HL-60 (cell line): ENCODE measurements at regions not wholly inside any gene's neighbourhood (a gene's known extent, or its start where the extent isn't known, plus 50 kb on each side); places are given as distances from the start of the nearest gene placed in this dataset.

Experiments used
- DNase-seq, 2 experiments: peaks; one replicate each; pipeline ENCODE4 v3.0.0-alpha.2; 2010 to 2020; ENCODE audit warnings: low read depth in 1 of 2, low spot score in 1 of 2
- H3K27ac ChIP-seq: fragments of 250-450 bp; sonication (Bioruptor Pico); replicated peaks from 2 replicates; pipeline ENCODE4 v1.5.1; 2020; ENCODE audit warnings: mild to moderate bottlenecking, moderate library complexity
- H3K27me3 ChIP-seq: fragments of 250-450 bp; sonication (Bioruptor Pico); 2 replicates; pipeline ENCODE4 v1.5.1; 2021; ENCODE audit warnings: mild to moderate bottlenecking, moderate library complexity; ENCODE audit not compliant: insufficient read depth, poor library complexity, severe bottlenecking
- H3K4me3 ChIP-seq: replicated peaks from 2 replicates; pipeline ENCODE4 v1.5.1; 2011; ENCODE audit warnings: mild to moderate bottlenecking, control low read depth, low read length; ENCODE audit not compliant: insufficient read depth
- GABPA ChIP-seq: IDR thresholded peaks from 2 replicates; pipeline ENCODE4 v1.6.1; 2012; ENCODE audit warnings: low read depth
- POLR2AphosphoS5 ChIP-seq: IDR thresholded peaks from 2 replicates; pipeline ENCODE4 v1.6.1; 2012; ENCODE audit warnings: low read depth
- SPI1 ChIP-seq: IDR thresholded peaks from 2 replicates; pipeline ENCODE4 v1.6.1; 2012; ENCODE audit warnings: low read depth, mild to moderate bottlenecking, borderline replicate concordance
- TF ChIP-seq, protein P1 (sequence below): IDR thresholded peaks from 2 replicates; pipeline ENCODE4 v1.6.1; 2012; ENCODE audit warnings: low read depth; ENCODE audit not compliant: insufficient replicate concordance
- TF ChIP-seq, protein P2 (sequence below): IDR thresholded peaks from one replicate; pipeline ENCODE4 v1.5.1; 2011; ENCODE audit warnings: low read length, control low read depth, inconsistent platforms; ENCODE audit not compliant: insufficient read depth

DNA sequence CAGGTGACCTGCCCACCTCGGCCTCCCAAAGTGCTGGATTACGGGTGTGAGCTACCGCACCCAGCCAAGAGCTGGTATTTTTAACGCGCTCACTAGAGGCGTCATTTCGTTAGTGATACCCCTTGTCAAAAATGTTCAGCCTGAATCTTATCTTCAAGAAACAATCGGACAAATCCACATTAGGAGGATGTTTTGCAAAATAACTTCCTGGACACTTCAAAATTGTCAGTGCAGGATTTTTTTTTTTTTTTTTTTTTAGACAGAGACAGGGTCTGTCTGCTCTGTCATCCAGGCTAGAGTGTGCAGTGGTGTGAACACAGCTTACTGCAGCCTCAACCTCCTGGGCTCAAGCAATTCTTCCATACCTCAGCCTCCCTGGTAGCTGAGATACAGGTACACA is 63.0 kb downstream of the RMI2 start:
- H3K27me3 ChIP-seq: no peaks in the 10 kb centered on the region
- H3K27ac ChIP-seq: no peak overlapping the region
- H3K4me3 ChIP-seq: no peak overlapping the region
- no peak for DNase-seq
- TF ChIP-seq, protein P1, sequence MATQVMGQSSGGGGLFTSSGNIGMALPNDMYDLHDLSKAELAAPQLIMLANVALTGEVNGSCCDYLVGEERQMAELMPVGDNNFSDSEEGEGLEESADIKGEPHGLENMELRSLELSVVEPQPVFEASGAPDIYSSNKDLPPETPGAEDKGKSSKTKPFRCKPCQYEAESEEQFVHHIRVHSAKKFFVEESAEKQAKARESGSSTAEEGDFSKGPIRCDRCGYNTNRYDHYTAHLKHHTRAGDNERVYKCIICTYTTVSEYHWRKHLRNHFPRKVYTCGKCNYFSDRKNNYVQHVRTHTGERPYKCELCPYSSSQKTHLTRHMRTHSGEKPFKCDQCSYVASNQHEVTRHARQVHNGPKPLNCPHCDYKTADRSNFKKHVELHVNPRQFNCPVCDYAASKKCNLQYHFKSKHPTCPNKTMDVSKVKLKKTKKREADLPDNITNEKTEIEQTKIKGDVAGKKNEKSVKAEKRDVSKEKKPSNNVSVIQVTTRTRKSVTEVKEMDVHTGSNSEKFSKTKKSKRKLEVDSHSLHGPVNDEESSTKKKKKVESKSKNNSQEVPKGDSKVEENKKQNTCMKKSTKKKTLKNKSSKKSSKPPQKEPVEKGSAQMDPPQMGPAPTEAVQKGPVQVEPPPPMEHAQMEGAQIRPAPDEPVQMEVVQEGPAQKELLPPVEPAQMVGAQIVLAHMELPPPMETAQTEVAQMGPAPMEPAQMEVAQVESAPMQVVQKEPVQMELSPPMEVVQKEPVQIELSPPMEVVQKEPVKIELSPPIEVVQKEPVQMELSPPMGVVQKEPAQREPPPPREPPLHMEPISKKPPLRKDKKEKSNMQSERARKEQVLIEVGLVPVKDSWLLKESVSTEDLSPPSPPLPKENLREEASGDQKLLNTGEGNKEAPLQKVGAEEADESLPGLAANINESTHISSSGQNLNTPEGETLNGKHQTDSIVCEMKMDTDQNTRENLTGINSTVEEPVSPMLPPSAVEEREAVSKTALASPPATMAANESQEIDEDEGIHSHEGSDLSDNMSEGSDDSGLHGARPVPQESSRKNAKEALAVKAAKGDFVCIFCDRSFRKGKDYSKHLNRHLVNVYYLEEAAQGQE: no peak

GRCh38 chr16:11409398-11409797 is 64.1 kb downstream of the RMI2 start:
- TF ChIP-seq, protein P2, sequence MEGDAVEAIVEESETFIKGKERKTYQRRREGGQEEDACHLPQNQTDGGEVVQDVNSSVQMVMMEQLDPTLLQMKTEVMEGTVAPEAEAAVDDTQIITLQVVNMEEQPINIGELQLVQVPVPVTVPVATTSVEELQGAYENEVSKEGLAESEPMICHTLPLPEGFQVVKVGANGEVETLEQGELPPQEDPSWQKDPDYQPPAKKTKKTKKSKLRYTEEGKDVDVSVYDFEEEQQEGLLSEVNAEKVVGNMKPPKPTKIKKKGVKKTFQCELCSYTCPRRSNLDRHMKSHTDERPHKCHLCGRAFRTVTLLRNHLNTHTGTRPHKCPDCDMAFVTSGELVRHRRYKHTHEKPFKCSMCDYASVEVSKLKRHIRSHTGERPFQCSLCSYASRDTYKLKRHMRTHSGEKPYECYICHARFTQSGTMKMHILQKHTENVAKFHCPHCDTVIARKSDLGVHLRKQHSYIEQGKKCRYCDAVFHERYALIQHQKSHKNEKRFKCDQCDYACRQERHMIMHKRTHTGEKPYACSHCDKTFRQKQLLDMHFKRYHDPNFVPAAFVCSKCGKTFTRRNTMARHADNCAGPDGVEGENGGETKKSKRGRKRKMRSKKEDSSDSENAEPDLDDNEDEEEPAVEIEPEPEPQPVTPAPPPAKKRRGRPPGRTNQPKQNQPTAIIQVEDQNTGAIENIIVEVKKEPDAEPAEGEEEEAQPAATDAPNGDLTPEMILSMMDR: no peak
- TF ChIP-seq GABPA (no peak), SPI1 (no peak), POLR2AphosphoS5 (no peak)
- TF ChIP-seq, protein P1: no peak
- DNase-seq: no peak
- Histone ChIP-seq H3K4me3 (no peak overlapping the region), H3K27ac (no peak overlapping the region), H3K27me3 (no peaks in the 10 kb centered on the region)

GRCh38 chr16:11410376-11411058 is 65.3 kb downstream of the RMI2 start:
- no peaks in the 10 kb centered on the region for H3K27me3 ChIP-seq
- peak overlapping the region; percentile 51 for H3K27ac ChIP-seq
- TF ChIP-seq, protein P1: no peak
- TF ChIP-seq POLR2AphosphoS5 (0 out of 2 replicates have a peak, but pooled peaks have one; percentile 33), GABPA (no peak), SPI1 (peak; percentile 70)
- TF ChIP-seq, protein P2: no peak
- DNase-seq: peak in 1 of 2 experiments; percentile 84
- H3K4me3 ChIP-seq: no peak overlapping the region
